Thyroid gland (tissue), 4 donors: ENCODE measurements at regions not wholly inside any gene's neighbourhood (a gene's known extent, or its start where the extent isn't known, plus 50 kb on each side); places are given as distances from the start of the nearest gene placed in this dataset.

Experiments
- CTCF ChIP-seq, 6 experiments: fragments of 200-600 bp in 3 of 6; fragments of 450-650 bp in 3 of 6; sonication (generic) in 3 of 6; IDR thresholded peaks; one replicate each; pipeline ENCODE4 v1.5.1; 2016 to 2019; ENCODE audit warnings: antibody characterized with exemption in 6 of 6, mild to moderate bottlenecking in 2 of 6, inconsistent platforms in 1 of 6, moderate library complexity in 1 of 6
- POLR2A ChIP-seq, 2 donors: fragments of 450-650 bp; IDR thresholded peaks; one replicate each; pipeline ENCODE4 v1.6.1; 2017; ENCODE audit warnings: antibody characterized with exemption in 2 of 2, mild to moderate bottlenecking in 2 of 2, moderate library complexity in 1 of 2

- no peak for TF ChIP-seq CTCF (IDR thresholded peaks at IDR 0.05)
- TF ChIP-seq POLR2A (IDR thresholded peaks at IDR 0.05) = no peak
These were observed 644.2 kb downstream of the FAM181B start for GRCh38 chr11:82089426-82089825.
